ENCODE measurements at regions not wholly inside any gene's neighbourhood (a gene's known extent, or its start where the extent isn't known, plus 50 kb on each side); places are given as distances from the start of the nearest gene placed in this dataset.
"Not testable (repeated sequence)": the region's sequence is repeated elsewhere in the genome, so short reads cannot be mapped to it uniquely, and the experiment has no call there.

- DNase-seq (ENCODE audit: low spot score) = no peak
These were observed 260.5 kb upstream of the CHRM3 start for GRCh38 chr1:239125893-239126292.

GRCh38 chr1:239125027-239125426, 261.3 kb upstream of the CHRM3 start:
- no peak for ATAC-seq

More at GRCh38 chr1:239125893-239126292, 260.5 kb upstream of the CHRM3 start:
- no peak for ATAC-seq

DNA sequence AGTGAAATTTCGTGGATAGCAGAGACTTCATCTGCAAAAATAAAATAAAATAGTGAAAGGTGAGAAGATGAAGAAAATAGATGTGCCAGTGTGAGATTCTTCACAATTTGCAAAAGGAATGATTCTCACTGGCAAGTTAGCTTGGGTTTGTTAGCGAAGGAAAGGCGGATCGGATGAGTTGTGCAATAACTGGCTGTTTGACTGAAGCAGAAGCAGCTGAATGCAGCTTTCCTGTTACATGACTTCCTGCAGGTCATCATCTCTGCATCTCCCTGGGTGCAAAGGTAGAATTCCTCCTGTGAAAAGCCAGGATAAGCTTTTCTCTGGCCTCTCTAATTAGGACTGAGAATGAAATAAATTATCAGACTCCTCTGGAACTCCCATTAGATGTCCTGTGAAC, 263.1 kb upstream of the CHRM3 start:
- ATAC-seq = no peak
- DNase-seq (ENCODE audit: low spot score) = no peak

More at GRCh38 chr1:239125027-239125426, 261.3 kb upstream of the CHRM3 start:
- DNase-seq (ENCODE audit: low spot score) = no peak

GRCh38 chr1:239112101-239112935, 274.1 kb upstream of the CHRM3 start:
- no peak for DNase-seq (ENCODE audit: low spot score)
- ATAC-seq = no peak

DNA sequence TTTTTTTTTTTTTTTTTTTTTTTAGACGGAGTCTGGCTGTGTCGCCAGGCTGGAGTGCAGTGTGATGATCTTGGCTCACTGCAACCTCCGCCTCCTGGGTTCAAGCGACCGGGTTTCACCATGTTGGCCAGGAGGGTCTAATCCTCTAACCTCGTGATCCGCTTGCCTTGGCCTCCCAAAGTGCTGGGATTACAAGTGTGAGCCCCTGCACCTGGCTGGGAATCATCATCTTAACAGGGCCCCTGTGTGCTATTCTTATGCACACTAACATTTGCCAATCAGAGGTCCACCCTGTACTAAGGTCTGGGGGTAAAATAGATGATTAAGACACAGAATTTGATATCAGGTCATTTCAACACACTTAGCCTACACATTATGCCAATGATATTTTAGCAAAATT, 278.7 kb upstream of the CHRM3 start:
- ATAC-seq (no peak), DNase-seq (ENCODE audit: low spot score) (no peak)

DNA sequence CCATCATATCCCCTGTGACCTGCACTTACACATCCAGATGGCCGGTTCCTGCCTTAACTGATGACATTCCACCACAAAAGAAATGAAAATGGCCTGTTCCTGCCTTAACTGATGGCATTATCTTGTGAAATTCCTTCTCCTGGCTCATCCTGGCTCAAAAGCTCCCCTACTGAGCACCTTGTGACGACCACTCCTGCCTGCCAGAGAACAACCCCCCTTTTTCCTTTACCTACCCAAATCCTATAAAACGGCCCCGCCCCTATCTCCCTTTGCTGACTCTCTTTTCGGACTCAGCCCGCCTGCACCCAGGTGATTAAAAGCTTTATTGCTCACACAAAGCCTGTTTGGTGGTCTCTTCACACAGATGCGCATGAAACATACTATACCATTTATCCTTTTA, 279.7 kb upstream of the CHRM3 start:
- ATAC-seq; DNase-seq (ENCODE audit: low spot score): not testable (repeated sequence)

DNA sequence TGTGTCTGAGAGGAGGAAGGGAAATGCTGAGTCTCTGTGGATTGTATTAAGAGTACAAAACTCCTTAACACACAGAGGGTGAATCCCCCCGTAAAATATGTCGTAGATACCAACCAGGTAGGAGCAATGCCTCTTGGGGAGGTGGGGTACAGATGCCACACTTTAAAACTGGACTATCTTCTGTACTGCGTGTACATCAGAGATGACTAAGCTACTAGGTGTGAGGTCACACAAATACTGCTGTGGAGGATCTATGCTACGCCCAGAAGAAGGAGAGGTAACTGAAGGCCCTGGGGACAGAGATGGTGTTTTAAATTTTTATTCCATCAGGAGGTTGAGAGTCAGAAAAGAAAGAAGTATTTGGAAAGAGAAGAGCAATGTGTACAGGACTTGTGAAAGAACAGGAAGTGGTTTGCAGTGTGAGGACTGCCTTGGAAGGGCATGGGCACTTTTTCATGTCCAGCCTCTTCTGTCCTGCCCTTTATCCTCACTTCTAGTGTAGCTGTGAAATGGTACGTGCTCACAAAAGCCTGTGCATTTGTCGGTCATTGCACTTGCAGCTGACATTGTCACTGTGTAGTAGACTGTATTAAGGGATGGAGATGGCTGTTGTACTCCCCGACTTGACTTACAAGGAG, 287.8 kb upstream of the CHRM3 start:
- DNase-seq (ENCODE audit: low spot score) (no peak), ATAC-seq (no peak)

DNA sequence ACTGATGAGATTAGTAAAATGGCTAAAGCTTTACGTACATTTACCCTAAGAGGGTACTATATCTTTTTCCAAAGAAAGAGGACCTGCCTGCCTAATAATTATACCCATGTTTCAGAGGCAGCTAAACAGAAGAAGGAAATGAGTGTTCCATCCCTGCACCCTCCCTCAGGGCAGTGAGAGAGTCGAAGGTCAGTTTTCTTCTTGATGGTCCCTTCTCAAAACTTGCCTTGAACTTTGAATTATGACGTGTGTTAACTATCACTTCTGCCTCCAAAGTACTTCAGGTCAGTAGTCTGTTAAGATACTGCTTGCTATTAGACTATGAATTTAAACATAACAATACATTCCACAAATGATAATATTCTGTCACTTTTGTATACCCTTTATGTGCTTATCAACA, 294.8 kb upstream of the CHRM3 start:
- ATAC-seq (no peak), DNase-seq (ENCODE audit: low spot score) (no peak)

DNA sequence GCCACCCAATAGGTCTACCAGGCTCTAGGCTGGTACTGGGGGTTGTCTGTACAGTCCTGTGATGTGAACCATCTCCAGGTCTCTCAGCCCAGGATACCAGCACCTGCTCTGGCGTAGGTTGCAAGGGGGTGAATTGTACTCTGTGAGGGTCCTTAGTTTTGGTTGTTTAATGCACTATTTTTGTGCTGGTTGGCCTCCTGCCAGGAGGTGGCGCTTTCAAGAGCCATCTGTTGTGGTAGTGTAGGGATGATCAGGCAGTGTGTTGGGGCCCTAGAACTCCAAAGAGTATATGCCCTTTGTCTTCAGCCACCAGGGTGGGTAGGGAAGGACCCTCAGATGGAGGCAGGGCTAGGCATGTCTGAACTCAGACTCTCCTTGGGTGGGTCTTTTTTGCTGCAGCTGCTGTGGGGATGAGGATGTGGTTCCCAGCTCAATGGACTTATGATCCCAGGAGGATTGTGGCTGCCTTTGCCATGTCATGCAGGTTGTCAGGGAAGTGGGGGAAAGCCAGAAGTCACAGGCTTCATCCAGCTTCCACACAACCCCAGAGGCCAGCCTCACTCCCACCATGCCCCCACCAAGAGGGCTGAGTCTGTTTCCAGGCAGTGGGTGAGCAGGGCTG, 301.8 kb upstream of the CHRM3 start:
- ATAC-seq = no peak
- no peak for DNase-seq (ENCODE audit: low spot score)

DNA sequence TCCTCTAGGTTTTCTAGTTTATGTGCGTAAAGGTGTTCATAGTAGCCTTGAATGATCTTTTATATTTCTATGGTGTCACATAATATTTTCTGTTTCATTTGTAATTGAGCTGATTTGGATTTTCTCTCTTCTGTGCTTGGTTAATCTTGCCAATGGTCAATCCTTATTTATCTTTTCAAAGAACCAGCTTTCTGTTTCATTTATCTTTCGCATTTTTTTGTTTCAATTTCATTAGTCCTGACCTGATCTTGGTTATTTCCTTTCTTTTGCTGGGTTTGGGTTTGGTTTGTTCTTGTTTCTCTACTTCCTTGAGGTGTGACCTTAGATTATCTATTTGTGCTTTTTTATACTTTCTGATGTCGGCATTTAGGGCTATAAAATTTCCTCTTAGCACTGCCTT, 304.4 kb upstream of the CHRM3 start:
- not testable (repeated sequence) for DNase-seq (ENCODE audit: low spot score); ATAC-seq

GRCh38 chr1:239067480-239067879, 318.9 kb upstream of the CHRM3 start:
- ATAC-seq (no peak), DNase-seq (ENCODE audit: low spot score) (no peak)

- DNase-seq (ENCODE audit: low spot score) = no peak
- no peak for ATAC-seq
These were observed 319.3 kb upstream of the CHRM3 start for GRCh38 chr1:239067058-239067457.

GRCh38 chr1:239061770-239062169, 324.6 kb upstream of the CHRM3 start:
- DNase-seq (ENCODE audit: low spot score) (no peak), ATAC-seq (no peak)

DNA sequence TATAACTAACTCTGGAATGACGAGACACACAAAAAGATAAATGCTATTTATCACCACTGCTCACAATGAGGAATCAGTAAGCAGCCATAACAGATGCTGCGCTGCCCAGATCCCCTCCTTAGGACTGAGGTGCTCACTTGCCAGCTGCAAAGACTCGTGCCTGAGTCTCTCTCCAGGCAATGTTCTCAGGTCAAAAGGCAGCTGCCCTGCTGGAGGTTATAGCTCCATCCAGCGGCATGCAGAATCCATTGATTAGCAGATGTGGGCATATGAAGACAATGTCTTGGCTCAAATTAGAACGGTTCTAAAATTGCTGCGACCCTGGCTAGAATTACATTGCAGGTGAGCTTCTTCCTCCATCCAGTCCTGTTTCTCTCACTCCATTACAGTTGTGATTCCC, 328.2 kb upstream of the CHRM3 start:
- ATAC-seq (no peak), DNase-seq (ENCODE audit: low spot score) (no peak)

GRCh38 chr1:239056940-239057339, 329.4 kb upstream of the CHRM3 start:
- no peak for ATAC-seq
- no peak for DNase-seq (ENCODE audit: low spot score)

GRCh38 chr1:239053279-239053678, 333.1 kb upstream of the CHRM3 start:
- no peak for ATAC-seq
- no peak for DNase-seq (ENCODE audit: low spot score)

DNA sequence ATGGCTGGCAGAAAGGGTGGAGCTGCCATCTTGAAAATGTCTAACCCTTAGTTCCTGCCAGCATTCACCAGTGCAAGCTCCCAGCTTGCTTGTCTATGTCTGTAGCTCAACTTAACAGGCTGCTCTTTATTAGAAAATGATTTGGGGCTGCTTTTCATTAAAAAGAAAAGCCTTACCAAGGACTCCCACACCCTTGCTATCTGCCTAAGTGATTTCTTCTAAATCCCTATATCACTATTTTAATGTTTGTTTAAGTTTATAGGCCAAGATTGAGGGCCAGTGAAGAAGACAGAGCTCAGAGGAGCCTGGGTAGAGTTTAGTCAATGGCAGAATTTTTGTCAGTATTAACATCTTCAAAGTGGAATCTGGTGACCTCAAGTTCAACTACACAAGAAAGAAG, 336.8 kb upstream of the CHRM3 start:
- ATAC-seq (no peak), DNase-seq (ENCODE audit: low spot score) (no peak)

- DNase-seq (ENCODE audit: low spot score) (no peak), ATAC-seq (no peak)
These were observed 341.5 kb upstream of the CHRM3 start for GRCh38 chr1:239044829-239045228.

DNA sequence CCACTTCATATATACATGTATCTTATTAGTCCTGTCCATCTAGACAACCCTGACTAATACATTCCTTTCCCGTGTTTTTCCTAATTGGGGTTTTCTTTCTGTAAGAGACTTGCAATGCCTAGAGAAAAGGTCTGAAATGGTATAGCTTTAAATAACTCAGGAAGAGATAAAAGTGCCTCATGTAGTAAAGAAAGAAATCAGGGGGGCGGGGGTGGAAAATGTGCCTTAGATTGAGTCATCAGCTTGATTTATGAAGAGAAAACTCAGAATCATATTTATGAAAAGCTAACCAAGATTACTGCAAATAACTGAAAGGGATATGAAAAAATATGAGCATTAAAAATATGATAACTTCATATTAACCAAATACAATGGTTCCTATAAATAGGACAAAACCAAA, 345.8 kb upstream of the CHRM3 start:
- no peak for DNase-seq (ENCODE audit: low spot score)
- no peak for ATAC-seq

GRCh38 chr1:239031310-239031709, 355.1 kb upstream of the CHRM3 start:
- DNase-seq (ENCODE audit: low spot score) (no peak), ATAC-seq (no peak)

- DNase-seq (ENCODE audit: low spot score) = no peak
- no peak for ATAC-seq
These were observed 360.2 kb upstream of the CHRM3 start for GRCh38 chr1:239025997-239026694.

Data from left lobe of liver (tissue), 2 donors.